ENCODE measurements at regions not wholly inside any gene's neighbourhood (a gene's known extent, or its start where the extent isn't known, plus 50 kb on each side); places are given as distances from the start of the nearest gene placed in this dataset.

DNA sequence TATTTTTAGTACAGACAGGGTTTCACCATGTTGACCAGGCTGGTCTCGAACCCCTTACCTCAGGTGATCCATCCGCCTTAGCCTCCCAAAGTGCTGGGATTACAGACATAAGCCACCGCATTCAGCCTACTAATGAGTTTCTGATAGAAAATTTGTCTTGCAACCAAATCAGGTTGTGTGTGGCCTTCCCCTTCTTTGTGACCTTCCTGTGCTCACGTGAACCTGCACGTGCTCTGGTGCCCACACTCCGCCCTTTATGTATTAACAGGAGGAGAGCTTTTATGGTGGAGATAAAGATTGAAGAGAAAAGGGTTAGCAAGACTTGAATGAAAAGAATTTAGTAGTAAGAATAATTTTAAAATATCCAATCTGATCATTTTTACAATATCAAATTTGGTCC, 343.5 kb upstream of the TMEM132C start:
- Histone ChIP-seq H3K36me3 (ENCODE audit: control insufficient read depth in 1 of 2, insufficient read depth in 2 of 2, low read length in 2 of 2) (no peaks in the 10 kb centered on the region), H3K4me1 (ENCODE audit: control insufficient read depth in 1 of 2, insufficient read depth in 2 of 2, low read length in 2 of 2) (peaks cover 0 to 3% of the 10 kb centered on the region in 2 donors), H3K4me3 (ENCODE audit: low read depth in 1 of 2, low read length in 2 of 2) (no peak overlapping the region), H3K9me3 (ENCODE audit: control insufficient read depth in 1 of 2, low read length in 2 of 2) (peaks cover 0 to 6% of the 10 kb centered on the region in 2 donors), H3K9ac (ENCODE audit: low read depth in 1 of 2, low read length in 2 of 2) (no peak overlapping the region), H3K27me3 (ENCODE audit: control insufficient read depth in 1 of 2, insufficient read depth in 2 of 2, low read length in 2 of 2) (no peaks in the 10 kb centered on the region), H3K27ac (ENCODE audit: low read depth, low read length) (no peak overlapping the region)

- H3K9ac ChIP-seq (ENCODE audit: low read depth in 1 of 2, low read length in 2 of 2), result no peak overlapping the region
- peaks cover 0 to 3% of the 10 kb centered on the region in 2 donors for H3K4me1 ChIP-seq (ENCODE audit: control insufficient read depth in 1 of 2, insufficient read depth in 2 of 2, low read length in 2 of 2)
- H3K27ac ChIP-seq (ENCODE audit: low read depth, low read length), result no peak overlapping the region
- peaks cover 0 to 2% of the 10 kb centered on the region in 2 donors for H3K9me3 ChIP-seq (ENCODE audit: control insufficient read depth in 1 of 2, low read length in 2 of 2)
- H3K27me3 ChIP-seq (ENCODE audit: control insufficient read depth in 1 of 2, insufficient read depth in 2 of 2, low read length in 2 of 2), result no peaks in the 10 kb centered on the region
- no peaks in the 10 kb centered on the region for H3K36me3 ChIP-seq (ENCODE audit: control insufficient read depth in 1 of 2, insufficient read depth in 2 of 2, low read length in 2 of 2)
- H3K4me3 ChIP-seq (ENCODE audit: low read depth in 1 of 2, low read length in 2 of 2), result no peak overlapping the region
Observed at GRCh38 chr12:127925971-127926370, 341.0 kb upstream of the TMEM132C start.

DNA sequence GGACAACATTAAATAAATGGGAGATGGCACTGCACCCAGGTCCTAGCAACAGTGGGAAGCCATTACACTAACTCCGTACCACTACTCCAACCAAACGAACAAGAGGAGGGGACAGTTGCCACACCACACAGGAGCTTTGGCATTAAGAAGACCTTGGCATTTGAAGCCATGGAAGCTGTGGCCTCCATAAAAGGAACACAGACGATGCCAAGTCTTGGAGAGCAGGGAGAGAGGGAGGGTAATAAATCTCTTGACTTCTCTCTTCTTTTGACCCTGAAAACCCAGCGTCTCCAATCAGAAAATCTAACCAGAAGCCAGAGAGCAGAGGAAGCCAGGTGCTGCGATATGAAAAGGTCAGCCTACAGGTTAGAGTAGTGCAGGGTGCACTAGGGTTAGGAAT, 338.8 kb upstream of the TMEM132C start:
- Histone ChIP-seq H3K36me3 (ENCODE audit: control insufficient read depth in 1 of 2, insufficient read depth in 2 of 2, low read length in 2 of 2) (no peaks in the 10 kb centered on the region), H3K27ac (ENCODE audit: low read depth, low read length) (no peak overlapping the region), H3K27me3 (ENCODE audit: control insufficient read depth in 1 of 2, insufficient read depth in 2 of 2, low read length in 2 of 2) (no peaks in the 10 kb centered on the region), H3K9ac (ENCODE audit: low read depth in 1 of 2, low read length in 2 of 2) (no peak overlapping the region), H3K4me3 (ENCODE audit: low read depth in 1 of 2, low read length in 2 of 2) (no peak overlapping the region), H3K9me3 (ENCODE audit: control insufficient read depth in 1 of 2, low read length in 2 of 2) (peaks cover 0 to 2% of the 10 kb centered on the region in 2 donors), H3K4me1 (ENCODE audit: control insufficient read depth in 1 of 2, insufficient read depth in 2 of 2, low read length in 2 of 2) (peaks cover 0 to 3% of the 10 kb centered on the region in 2 donors)

GRCh38 chr12:127928615-127929571, 338.1 kb upstream of the TMEM132C start:
- no peak overlapping the region for H3K4me3 ChIP-seq (ENCODE audit: low read depth in 1 of 2, low read length in 2 of 2)
- H3K27me3 ChIP-seq (ENCODE audit: control insufficient read depth in 1 of 2, insufficient read depth in 2 of 2, low read length in 2 of 2), result no peaks in the 10 kb centered on the region
- H3K9ac ChIP-seq (ENCODE audit: low read depth in 1 of 2, low read length in 2 of 2), result no peak overlapping the region
- H3K36me3 ChIP-seq (ENCODE audit: control insufficient read depth in 1 of 2, insufficient read depth in 2 of 2, low read length in 2 of 2), result no peaks in the 10 kb centered on the region
- peaks cover 0 to 2% of the 10 kb centered on the region in 2 donors for H3K9me3 ChIP-seq (ENCODE audit: control insufficient read depth in 1 of 2, low read length in 2 of 2)
- peaks cover 0 to 3% of the 10 kb centered on the region in 2 donors for H3K4me1 ChIP-seq (ENCODE audit: control insufficient read depth in 1 of 2, insufficient read depth in 2 of 2, low read length in 2 of 2)
- H3K27ac ChIP-seq (ENCODE audit: low read depth, low read length), result no peak overlapping the region

DNA sequence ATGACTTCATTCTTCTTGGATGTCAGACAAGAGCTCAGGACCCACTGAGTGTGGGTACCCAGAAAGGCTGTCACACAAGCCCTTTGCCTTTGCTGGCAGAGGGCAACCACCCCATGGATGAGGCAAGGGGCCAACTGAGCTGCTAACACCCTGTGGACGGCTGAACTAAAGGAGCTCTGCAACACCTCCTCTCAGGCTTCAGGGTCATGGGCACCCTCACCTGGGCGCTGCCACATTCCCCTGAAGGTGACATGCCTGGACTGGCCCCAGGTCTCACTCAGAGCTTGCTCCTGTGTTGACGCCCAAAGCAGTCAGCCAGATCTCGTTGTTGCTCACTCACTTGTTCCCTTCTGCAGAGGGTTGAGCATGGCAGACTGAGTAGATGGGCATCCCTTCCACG, 336.8 kb upstream of the TMEM132C start:
- Histone ChIP-seq H3K36me3 (ENCODE audit: control insufficient read depth in 1 of 2, insufficient read depth in 2 of 2, low read length in 2 of 2) (no peaks in the 10 kb centered on the region), H3K4me3 (ENCODE audit: low read depth in 1 of 2, low read length in 2 of 2) (no peak overlapping the region), H3K4me1 (ENCODE audit: control insufficient read depth in 1 of 2, insufficient read depth in 2 of 2, low read length in 2 of 2) (peaks cover 0 to 3% of the 10 kb centered on the region in 2 donors), H3K9ac (ENCODE audit: low read depth in 1 of 2, low read length in 2 of 2) (no peak overlapping the region), H3K9me3 (ENCODE audit: control insufficient read depth in 1 of 2, low read length in 2 of 2) (peaks cover 0 to 2% of the 10 kb centered on the region in 2 donors), H3K27ac (ENCODE audit: low read depth, low read length) (no peak overlapping the region), H3K27me3 (ENCODE audit: control insufficient read depth in 1 of 2, insufficient read depth in 2 of 2, low read length in 2 of 2) (no peaks in the 10 kb centered on the region)

DNA sequence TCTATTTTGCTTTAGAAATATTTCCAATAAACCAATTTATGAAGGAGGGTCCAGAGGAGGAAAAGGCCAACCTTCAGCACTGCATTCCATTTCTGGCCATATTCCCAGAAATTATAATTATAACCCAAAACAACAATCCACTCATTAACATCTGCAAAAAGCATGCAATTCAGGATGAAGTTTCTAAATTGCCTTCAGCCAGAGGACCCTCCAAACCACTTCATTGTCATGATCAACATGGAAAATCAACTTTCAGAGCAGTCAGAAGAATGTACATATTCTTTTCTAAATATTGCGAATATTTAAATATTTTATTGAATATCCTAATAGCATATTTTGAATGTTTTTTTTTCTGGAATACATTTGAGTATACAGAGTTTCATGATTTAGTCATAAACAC, 332.6 kb upstream of the TMEM132C start:
- Histone ChIP-seq H3K27ac (ENCODE audit: low read depth, low read length) (no peak overlapping the region), H3K9me3 (ENCODE audit: control insufficient read depth in 1 of 2, low read length in 2 of 2) (peaks cover 0 to 6% of the 10 kb centered on the region in 2 donors), H3K36me3 (ENCODE audit: control insufficient read depth in 1 of 2, insufficient read depth in 2 of 2, low read length in 2 of 2) (no peaks in the 10 kb centered on the region), H3K4me1 (ENCODE audit: control insufficient read depth in 1 of 2, insufficient read depth in 2 of 2, low read length in 2 of 2) (no peaks in the 10 kb centered on the region), H3K9ac (ENCODE audit: low read depth in 1 of 2, low read length in 2 of 2) (no peak overlapping the region), H3K4me3 (ENCODE audit: low read depth in 1 of 2, low read length in 2 of 2) (no peak overlapping the region), H3K27me3 (ENCODE audit: control insufficient read depth in 1 of 2, insufficient read depth in 2 of 2, low read length in 2 of 2) (no peaks in the 10 kb centered on the region)

- Histone ChIP-seq H3K9ac (ENCODE audit: low read depth in 1 of 2, low read length in 2 of 2) (no peak overlapping the region), H3K9me3 (ENCODE audit: control insufficient read depth in 1 of 2, low read length in 2 of 2) (peaks cover 0 to 4% of the 10 kb centered on the region in 2 donors), H3K27ac (ENCODE audit: low read depth, low read length) (no peak overlapping the region), H3K36me3 (ENCODE audit: control insufficient read depth in 1 of 2, insufficient read depth in 2 of 2, low read length in 2 of 2) (no peaks in the 10 kb centered on the region), H3K27me3 (ENCODE audit: control insufficient read depth in 1 of 2, insufficient read depth in 2 of 2, low read length in 2 of 2) (no peaks in the 10 kb centered on the region), H3K4me1 (ENCODE audit: control insufficient read depth in 1 of 2, insufficient read depth in 2 of 2, low read length in 2 of 2) (no peaks in the 10 kb centered on the region), H3K4me3 (ENCODE audit: low read depth in 1 of 2, low read length in 2 of 2) (no peak overlapping the region)
Observed at GRCh38 chr12:127936463-127936862, 330.5 kb upstream of the TMEM132C start.

- no peaks in the 10 kb centered on the region for H3K36me3 ChIP-seq (ENCODE audit: control insufficient read depth in 1 of 2, insufficient read depth in 2 of 2, low read length in 2 of 2)
Observed at GRCh38 chr12:127941332-127941731, 325.6 kb upstream of the TMEM132C start.

DNA sequence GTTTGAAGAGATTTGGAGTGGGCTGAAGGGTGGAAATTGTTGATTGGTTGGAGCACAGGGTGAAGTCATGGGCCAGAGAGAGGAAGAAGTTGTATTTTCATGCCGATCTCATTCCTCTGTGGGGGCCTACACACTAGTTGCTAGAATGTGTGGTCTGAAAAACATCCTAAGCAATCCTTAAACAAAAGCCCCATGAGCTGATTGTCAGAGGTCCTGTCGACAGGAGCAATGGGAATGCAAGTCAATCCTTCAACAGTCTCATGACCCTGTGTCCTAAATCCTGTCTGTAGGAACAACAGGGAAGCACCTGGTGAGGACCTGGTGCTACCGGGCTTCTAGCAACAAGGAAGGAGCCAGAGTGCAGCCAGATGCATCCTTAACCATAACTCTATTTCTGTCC, 324.0 kb upstream of the TMEM132C start:
- Histone ChIP-seq H3K4me1 (ENCODE audit: control insufficient read depth in 1 of 2, insufficient read depth in 2 of 2, low read length in 2 of 2) (no peaks in the 10 kb centered on the region), H3K9ac (ENCODE audit: low read depth in 1 of 2, low read length in 2 of 2) (no peak overlapping the region), H3K27me3 (ENCODE audit: control insufficient read depth in 1 of 2, insufficient read depth in 2 of 2, low read length in 2 of 2) (no peaks in the 10 kb centered on the region), H3K27ac (ENCODE audit: low read depth, low read length) (no peak overlapping the region), H3K9me3 (ENCODE audit: control insufficient read depth in 1 of 2, low read length in 2 of 2) (peaks cover 0 to 5% of the 10 kb centered on the region in 2 donors), H3K4me3 (ENCODE audit: low read depth in 1 of 2, low read length in 2 of 2) (no peak overlapping the region), H3K36me3 (ENCODE audit: control insufficient read depth in 1 of 2, insufficient read depth in 2 of 2, low read length in 2 of 2) (no peaks in the 10 kb centered on the region)

More at GRCh38 chr12:127941332-127941731, 325.6 kb upstream of the TMEM132C start:
- Histone ChIP-seq H3K27me3 (ENCODE audit: control insufficient read depth in 1 of 2, insufficient read depth in 2 of 2, low read length in 2 of 2) (no peaks in the 10 kb centered on the region), H3K4me3 (ENCODE audit: low read depth in 1 of 2, low read length in 2 of 2) (no peak overlapping the region), H3K9me3 (ENCODE audit: control insufficient read depth in 1 of 2, low read length in 2 of 2) (peaks cover 0 to 6% of the 10 kb centered on the region in 2 donors), H3K27ac (ENCODE audit: low read depth, low read length) (no peak overlapping the region), H3K4me1 (ENCODE audit: control insufficient read depth in 1 of 2, insufficient read depth in 2 of 2, low read length in 2 of 2) (no peaks in the 10 kb centered on the region), H3K9ac (ENCODE audit: low read depth in 1 of 2, low read length in 2 of 2) (no peak overlapping the region)

DNA sequence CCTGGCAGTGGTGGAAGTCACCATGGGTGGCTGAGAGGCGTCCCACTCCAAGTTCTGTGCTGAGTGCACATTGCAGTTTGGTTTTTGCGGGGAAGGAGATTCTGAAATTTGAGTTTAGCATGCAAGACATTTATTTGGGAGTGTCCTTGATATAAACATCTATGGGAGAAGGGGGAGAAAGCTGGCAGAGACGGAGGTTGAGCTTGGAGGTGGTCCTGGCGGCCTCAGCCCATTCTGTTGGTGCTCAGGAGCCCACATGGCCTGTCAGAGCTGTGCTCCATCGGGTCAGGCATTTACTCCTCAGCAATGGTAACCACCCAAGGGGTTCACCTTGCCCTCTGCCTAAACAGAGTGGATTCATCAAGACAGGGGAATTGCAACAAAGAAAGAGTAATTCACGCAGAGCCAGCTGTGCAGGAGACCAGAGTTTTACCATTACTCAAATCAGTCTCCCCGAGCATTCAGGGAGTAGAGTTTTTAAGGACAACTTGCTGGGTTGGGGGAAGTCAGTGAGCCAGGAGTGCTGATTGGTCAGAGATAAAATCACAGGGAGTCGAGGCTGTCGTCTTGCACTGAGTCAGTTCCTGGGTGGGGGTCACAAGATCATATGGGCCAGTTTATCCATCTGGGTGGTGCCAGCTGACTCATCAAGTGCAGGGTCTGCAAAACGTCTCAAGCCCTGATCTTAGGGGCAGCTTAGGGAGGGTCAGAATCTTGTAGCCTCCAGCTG, 323.3 kb upstream of the TMEM132C start:
- H3K27ac ChIP-seq (ENCODE audit: low read depth, low read length), result no peak overlapping the region
- no peaks in the 10 kb centered on the region for H3K4me1 ChIP-seq (ENCODE audit: control insufficient read depth in 1 of 2, insufficient read depth in 2 of 2, low read length in 2 of 2)
- H3K36me3 ChIP-seq (ENCODE audit: control insufficient read depth in 1 of 2, insufficient read depth in 2 of 2, low read length in 2 of 2), result no peaks in the 10 kb centered on the region
- no peaks in the 10 kb centered on the region for H3K27me3 ChIP-seq (ENCODE audit: control insufficient read depth in 1 of 2, insufficient read depth in 2 of 2, low read length in 2 of 2)
- no peak overlapping the region for H3K9ac ChIP-seq (ENCODE audit: low read depth in 1 of 2, low read length in 2 of 2)
- H3K9me3 ChIP-seq (ENCODE audit: control insufficient read depth in 1 of 2, low read length in 2 of 2), result peaks cover 2 to 5% of the 10 kb centered on the region in 2 donors
- H3K4me3 ChIP-seq (ENCODE audit: low read depth in 1 of 2, low read length in 2 of 2), result no peak overlapping the region
